H1 (cell line): ENCODE measurements at regions not wholly inside any gene's neighbourhood (a gene's known extent, or its start where the extent isn't known, plus 50 kb on each side); places are given as distances from the start of the nearest gene placed in this dataset.

ENCODE experiments used
- CTCF ChIA-PET: fragments of 300-600 bp; sonication (Branson Sonifier 250); formaldehyde crosslinking; loops from one replicate; lab custom pipeline; 2021; ENCODE audit not compliant: partially characterized antibody; lab: Charles Lee
- POLR2A ChIA-PET: fragments of 300-600 bp; sonication (Branson Sonifier 250); formaldehyde crosslinking; loops from one replicate; lab custom pipeline; 2021; ENCODE audit warnings: inconsistent platforms; ENCODE audit not compliant: partially characterized antibody; lab: Charles Lee
- DNase-seq, 2 experiments: peaks; one replicate each; pipeline versions ENCODE4 v3.0.0 to v3.0.0-alpha.2; 2010 to 2022; ENCODE audit warnings: low spot score in 2 of 2, low read depth in 1 of 2, mixed read lengths in 1 of 2
- FAIRE-seq: peaks from 2 replicates; lab custom pipeline; 2011; peaks lifted over from hg19 to GRCh38; lab: Jason Lieb, UNC
- H2AFZ ChIP-seq: 2 replicates; pipeline ENCODE4 v1.8.1; 2012; ENCODE audit warnings: low read length, inconsistent platforms
- H2AK5ac ChIP-seq: 2 replicates; pipeline ENCODE4 v1.6.1; 2013; ENCODE audit warnings: low read depth, low read length
- H2BK120ac ChIP-seq: replicated peaks from 2 replicates; pipeline ENCODE3; 2013; ENCODE audit warnings: low read depth, low read length, inconsistent platforms
- H2BK12ac ChIP-seq: 2 replicates; pipeline ENCODE4 v1.6.1; 2013; ENCODE audit warnings: low read depth, low read length
- H2BK15ac ChIP-seq: 2 replicates; pipeline ENCODE4 v1.6.1; 2013; ENCODE audit warnings: low read length
- H2BK20ac ChIP-seq: 2 replicates; pipeline ENCODE4 v1.6.1; 2013; ENCODE audit warnings: low read length
- H2BK5ac ChIP-seq: 2 replicates; pipeline ENCODE4 v1.6.1; 2013; ENCODE audit warnings: low read depth, low read length
- H3K14ac ChIP-seq: 2 replicates; pipeline ENCODE4 v1.6.1; 2013; ENCODE audit warnings: inconsistent platforms; ENCODE audit not compliant: insufficient read length
- H3K18ac ChIP-seq: 2 replicates; pipeline ENCODE4 v1.6.1; 2013; ENCODE audit warnings: low read length; ENCODE audit errors: extremely low read depth
- H3K23ac ChIP-seq: 2 replicates; pipeline ENCODE4 v1.6.1; 2013; ENCODE audit warnings: inconsistent platforms; ENCODE audit not compliant: insufficient read length
- H3K23me2 ChIP-seq: 2 replicates; pipeline ENCODE4 v1.6.1; 2013; ENCODE audit warnings: low read depth, low read length
- H3K27ac ChIP-seq: 2 replicates; pipeline ENCODE4 v1.6.1; 2011; ENCODE audit warnings: low read depth, low read length, inconsistent platforms
- H3K27me3 ChIP-seq, 4 experiments: replicated peaks in 1 of 4; 1 replicate in 1 of 4; 2 replicates in 3 of 4; pipeline versions ENCODE4 v1.6.1 to v1.8.1; 2011 to 2013; ENCODE audit warnings: low read length in 3 of 4, mild to moderate bottlenecking in 3 of 4, inconsistent platforms in 2 of 4, mixed read lengths in 2 of 4, moderate library complexity in 1 of 4; ENCODE audit not compliant: control insufficient read depth in 3 of 4, insufficient read depth in 3 of 4; ENCODE audit errors: extremely low read depth in 1 of 4
- H3K36me3 ChIP-seq, 4 experiments: 2 replicates each; pipeline versions ENCODE4 v1.6.1 to v1.8.1; 2011 to 2013; ENCODE audit warnings: mild to moderate bottlenecking in 4 of 4, low read length in 3 of 4, moderate library complexity in 2 of 4, control low read depth in 1 of 4, inconsistent platforms in 1 of 4; ENCODE audit not compliant: insufficient read depth in 4 of 4, control insufficient read depth in 2 of 4
- H3K4ac ChIP-seq: replicated peaks from 2 replicates; pipeline ENCODE3; 2013; ENCODE audit warnings: low read length, low read depth, mixed read lengths, inconsistent platforms; ENCODE audit not compliant: insufficient read length
- H3K4me1 ChIP-seq, 4 experiments: replicated peaks in 1 of 4; 1 replicate in 1 of 4; 2 replicates in 3 of 4; pipeline versions ENCODE4 v1.6.1 to v1.8.1; 2011 to 2013; ENCODE audit warnings: low read length in 3 of 4, inconsistent platforms in 2 of 4, mixed read lengths in 1 of 4; ENCODE audit not compliant: insufficient read depth in 4 of 4, control insufficient read depth in 3 of 4
- H3K4me2 ChIP-seq, 2 experiments: 2 replicates each; pipeline versions ENCODE4 v1.6.1 to v1.8.1; 2011 to 2013; ENCODE audit warnings: low read depth in 2 of 2, low read length in 2 of 2, control low read depth in 1 of 2, inconsistent platforms in 1 of 2, mild to moderate bottlenecking in 1 of 2; ENCODE audit not compliant: insufficient read depth in 1 of 2
- H3K4me3 ChIP-seq, 4 experiments: fragments of 200-600, 300-600 bp in 1 of 4; sonication (generic), shearing (Covaris generic), sonication (Bioruptor Twin) in 1 of 4; 2 replicates each; pipeline versions ENCODE4 v1.5.1 to v1.8.1; 2011 to 2016; ENCODE audit warnings: low read length in 4 of 4, low read depth in 3 of 4, control low read depth in 2 of 4, inconsistent platforms in 2 of 4, mild to moderate bottlenecking in 2 of 4, mixed read lengths in 1 of 4, moderate library complexity in 1 of 4; ENCODE audit not compliant: insufficient read depth in 2 of 4; ENCODE audit errors: extremely low read depth in 1 of 4
- H3K56ac ChIP-seq: replicated peaks from 2 replicates; pipeline ENCODE3; 2013; ENCODE audit warnings: low read depth, mild to moderate bottlenecking, mixed read lengths, low read length, inconsistent platforms; ENCODE audit not compliant: insufficient read length
- H3K79me1 ChIP-seq: 2 replicates; pipeline ENCODE4 v1.6.1; 2013; ENCODE audit warnings: low read depth, low read length, control low read depth
- H3K79me2 ChIP-seq, 2 experiments: 2 replicates each; pipeline versions ENCODE4 v1.6.1 to v1.8.1; 2012 to 2013; ENCODE audit warnings: low read length in 2 of 2, mild to moderate bottlenecking in 2 of 2, inconsistent platforms in 1 of 2; ENCODE audit not compliant: insufficient read depth in 2 of 2, control insufficient read depth in 1 of 2
- H3K9ac ChIP-seq, 4 experiments: replicated peaks in 1 of 4; 1 replicate in 1 of 4; 2 replicates in 3 of 4; pipeline versions ENCODE4 v1.6.1 to v1.8.1; 2011 to 2013; ENCODE audit warnings: low read depth in 3 of 4, low read length in 3 of 4, control low read depth in 2 of 4, mild to moderate bottlenecking in 2 of 4, moderate library complexity in 2 of 4, inconsistent platforms in 1 of 4; ENCODE audit errors: extremely low read depth in 1 of 4
- H3K9me3 ChIP-seq, 2 experiments: 2 replicates each; pipeline versions ENCODE4 v1.6.1 to v1.8.1; 2012 to 2013; ENCODE audit warnings: mild to moderate bottlenecking in 2 of 2, moderate library complexity in 2 of 2, control low read depth in 1 of 2, inconsistent platforms in 1 of 2, low read depth in 1 of 2, low read length in 1 of 2, mixed read lengths in 1 of 2; ENCODE audit not compliant: insufficient read depth in 2 of 2
- H4K20me1 ChIP-seq, 2 experiments: replicated peaks in 1 of 2; 2 replicates each; pipeline versions ENCODE3 to v1.8.1; 2011 to 2013; ENCODE audit warnings: inconsistent platforms in 2 of 2, low read length in 2 of 2, mild to moderate bottlenecking in 1 of 2; ENCODE audit not compliant: insufficient read depth in 2 of 2, control insufficient read depth in 1 of 2
- H4K5ac ChIP-seq: 2 replicates; pipeline ENCODE4 v1.6.1; 2013; ENCODE audit warnings: low read length, low read depth, mixed read lengths, inconsistent platforms; ENCODE audit not compliant: insufficient read length
- H4K8ac ChIP-seq: 2 replicates; pipeline ENCODE4 v1.8.0; 2013; ENCODE audit warnings: mild to moderate bottlenecking, moderate library complexity, low read length, inconsistent platforms; ENCODE audit not compliant: insufficient read depth; ENCODE audit errors: extremely low read depth
- H4K91ac ChIP-seq: replicated peaks from 2 replicates; pipeline ENCODE3; 2013; ENCODE audit warnings: low read length, mixed read lengths, inconsistent platforms; ENCODE audit not compliant: insufficient read length
- CBX8 ChIP-seq: fragments of 300-800, 300-1000 bp; sonication (generic); IDR thresholded peaks from 2 replicates; pipeline ENCODE4 v1.7.1; 2016; ENCODE audit warnings: low read depth, low read length, borderline replicate concordance
- KDM4A ChIP-seq: IDR thresholded peaks from one replicate; pipeline ENCODE4 v1.7.1; 2012; ENCODE audit warnings: low read depth, mild to moderate bottlenecking, moderate library complexity, low read length, inconsistent platforms; ENCODE audit not compliant: severe bottlenecking
- RFX5 ChIP-seq: IDR thresholded peaks from 2 replicates; pipeline ENCODE4 v1.6.1; 2011; ENCODE audit warnings: low read depth, low read length, improper control_type of control experiment, borderline replicate concordance
- SAP30 ChIP-seq: fragments of 300-600 bp; sonication (generic); IDR thresholded peaks from 2 replicates; pipeline ENCODE4 v1.7.1; 2012; ENCODE audit warnings: low read length, moderate library complexity, mild to moderate bottlenecking, inconsistent platforms; ENCODE audit not compliant: insufficient read depth, insufficient replicate concordance
- WGBS, 2 experiments: shearing (Covaris generic) in 1 of 2; methylation state at CpG; one replicate each; pipeline versions ENCODE4 v1.1.6 to v1.1.7; 2013 to 2015; ENCODE audit warnings: low lambda C conversion rate in 2 of 2, mixed read lengths in 2 of 2, inconsistent platforms in 1 of 2, low coverage in 1 of 2, missing lambda C conversion rate in 1 of 2; ENCODE audit not compliant: insufficient replicate concordance in 2 of 2, insufficient coverage in 1 of 2, insufficient read length in 1 of 2; ENCODE audit errors: extremely low coverage in 1 of 2, missing lambda C conversion rate in 1 of 2; 5-methylcytosine and 5-hydroxymethylcytosine counted together

DNA sequence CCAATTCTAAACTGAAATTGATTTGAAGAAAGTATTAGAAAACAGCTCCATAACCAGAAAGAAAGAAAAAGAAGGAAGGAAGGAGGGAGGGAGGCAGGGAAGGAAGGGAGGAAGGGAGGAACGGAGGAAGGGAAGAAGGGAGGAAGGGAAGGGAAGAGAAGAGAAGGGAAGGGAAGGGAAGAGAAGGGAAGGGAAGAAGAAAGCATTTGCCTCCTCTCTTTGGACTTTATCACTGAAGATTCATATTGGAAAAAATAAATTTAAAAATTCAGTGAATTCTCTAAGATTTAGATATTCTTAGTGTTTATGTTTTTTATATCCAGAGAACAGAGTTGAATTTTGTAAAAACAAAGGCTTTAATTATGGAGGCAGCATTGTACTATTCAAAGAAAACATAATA, 68.5 kb upstream of the NXT1 start:
- ChIA-PET POLR2A (no interaction called here), CTCF (interaction anchor here (0.8 to 1.2 kb wide), 5 partner anchors 10 to 592 kb away, joined by 3 read pairs; no protein-coding TSS in a partner anchor)
- no peak overlapping the region for H2BK12ac ChIP-seq
- H4K8ac ChIP-seq: no peak overlapping the region
- H3K14ac ChIP-seq: no peak overlapping the region
- no peak for DNase-seq
- H3K9me3 ChIP-seq: no peaks in the 10 kb centered on the region
- H2AK5ac ChIP-seq: no peak overlapping the region
- H2AFZ ChIP-seq: peak overlapping the region; percentile 65; the same call in 1 of the 2 replicates
- no peak overlapping the region for H3K4me2 ChIP-seq
- no peak overlapping the region for H3K23ac ChIP-seq
- no peak overlapping the region for H4K5ac ChIP-seq
- H3K36me3 ChIP-seq: no peaks in the 10 kb centered on the region
- FAIRE-seq: no peak
- no peaks in the 10 kb centered on the region for H3K4me1 ChIP-seq
- no peak overlapping the region for H3K27ac ChIP-seq
- no peak overlapping the region for H2BK120ac ChIP-seq
- WGBS, 2 experiments: 64% methylated on average over 1 of the region's 1 CpG; no CpG with 5 or more reads in 1 of the 2 experiments
- no peak overlapping the region for H2BK15ac ChIP-seq
- H3K4me3 ChIP-seq: no peak overlapping the region
- H3K79me1 ChIP-seq: no peaks in the 10 kb centered on the region
- no peak overlapping the region for H2BK5ac ChIP-seq
- no peak overlapping the region for H3K56ac ChIP-seq
- H3K18ac ChIP-seq: no peak overlapping the region
- no peak overlapping the region for H4K91ac ChIP-seq
- H3K79me2 ChIP-seq: no peaks in the 10 kb centered on the region
- no peaks in the 10 kb centered on the region for H3K23me2 ChIP-seq
- H3K27me3 ChIP-seq: no peaks in the 10 kb centered on the region
- H3K9ac ChIP-seq: no peak overlapping the region
- H2BK20ac ChIP-seq: no peak overlapping the region
- H3K4ac ChIP-seq: no peak overlapping the region
- no peaks in the 10 kb centered on the region for H4K20me1 ChIP-seq
- TF ChIP-seq CBX8 (no peak), RFX5 (no peak), SAP30 (no peak), KDM4A (no peak)
